GM12874 (cell line): ENCODE measurements at regions not wholly inside any gene's neighbourhood (a gene's known extent, or its start where the extent isn't known, plus 50 kb on each side); places are given as distances from the start of the nearest gene placed in this dataset.

ENCODE experiments used
- TF ChIP-seq, protein P1 (sequence below): IDR thresholded peaks from 2 replicates; pipeline ENCODE4 v1.5.1; 2011; ENCODE audit warnings: low read depth, mild to moderate bottlenecking, control low read depth, low read length, moderate library complexity; ENCODE audit not compliant: insufficient read depth

DNA sequence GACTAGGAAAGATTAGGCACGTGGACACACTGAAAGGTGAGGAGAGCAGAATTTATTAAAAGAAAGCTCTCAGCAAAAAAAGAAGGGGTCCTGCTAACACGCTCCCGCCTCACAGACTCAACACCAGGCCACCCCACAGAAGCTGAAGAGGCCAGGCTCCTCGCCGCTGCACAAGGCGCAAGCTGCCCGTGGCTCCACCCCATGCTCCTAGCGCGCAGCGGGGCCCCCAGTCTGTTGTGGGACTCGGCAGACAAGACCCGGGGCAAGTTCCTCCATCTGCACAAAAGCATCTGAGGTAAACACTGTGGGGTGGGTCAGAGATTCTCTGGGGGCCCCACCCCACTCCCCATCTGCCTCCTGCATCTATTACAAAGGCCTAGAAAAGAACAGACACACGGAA is 1462.4 kb downstream of the EFNB2 start:
- TF ChIP-seq, protein P1, sequence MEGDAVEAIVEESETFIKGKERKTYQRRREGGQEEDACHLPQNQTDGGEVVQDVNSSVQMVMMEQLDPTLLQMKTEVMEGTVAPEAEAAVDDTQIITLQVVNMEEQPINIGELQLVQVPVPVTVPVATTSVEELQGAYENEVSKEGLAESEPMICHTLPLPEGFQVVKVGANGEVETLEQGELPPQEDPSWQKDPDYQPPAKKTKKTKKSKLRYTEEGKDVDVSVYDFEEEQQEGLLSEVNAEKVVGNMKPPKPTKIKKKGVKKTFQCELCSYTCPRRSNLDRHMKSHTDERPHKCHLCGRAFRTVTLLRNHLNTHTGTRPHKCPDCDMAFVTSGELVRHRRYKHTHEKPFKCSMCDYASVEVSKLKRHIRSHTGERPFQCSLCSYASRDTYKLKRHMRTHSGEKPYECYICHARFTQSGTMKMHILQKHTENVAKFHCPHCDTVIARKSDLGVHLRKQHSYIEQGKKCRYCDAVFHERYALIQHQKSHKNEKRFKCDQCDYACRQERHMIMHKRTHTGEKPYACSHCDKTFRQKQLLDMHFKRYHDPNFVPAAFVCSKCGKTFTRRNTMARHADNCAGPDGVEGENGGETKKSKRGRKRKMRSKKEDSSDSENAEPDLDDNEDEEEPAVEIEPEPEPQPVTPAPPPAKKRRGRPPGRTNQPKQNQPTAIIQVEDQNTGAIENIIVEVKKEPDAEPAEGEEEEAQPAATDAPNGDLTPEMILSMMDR = no peak

DNA sequence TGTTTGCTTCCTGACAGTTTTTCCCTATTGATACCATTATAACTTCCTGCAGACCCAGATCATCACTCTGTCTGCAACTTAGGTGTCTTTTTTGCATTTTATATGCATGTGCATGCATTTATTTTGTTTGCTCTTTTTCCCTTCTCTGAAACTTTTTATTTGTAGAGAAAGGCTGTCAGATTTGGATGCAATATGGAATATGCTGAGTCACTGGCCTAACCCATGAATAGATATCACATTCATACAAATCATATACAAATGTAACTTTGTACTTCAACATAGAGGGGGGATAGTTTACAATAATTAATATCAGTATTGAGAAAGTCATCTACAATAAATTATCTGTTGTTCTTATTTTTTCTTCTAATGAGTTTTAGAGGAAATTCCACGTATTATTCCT is 1465.0 kb downstream of the EFNB2 start:
- TF ChIP-seq, protein P1 = no peak

DNA sequence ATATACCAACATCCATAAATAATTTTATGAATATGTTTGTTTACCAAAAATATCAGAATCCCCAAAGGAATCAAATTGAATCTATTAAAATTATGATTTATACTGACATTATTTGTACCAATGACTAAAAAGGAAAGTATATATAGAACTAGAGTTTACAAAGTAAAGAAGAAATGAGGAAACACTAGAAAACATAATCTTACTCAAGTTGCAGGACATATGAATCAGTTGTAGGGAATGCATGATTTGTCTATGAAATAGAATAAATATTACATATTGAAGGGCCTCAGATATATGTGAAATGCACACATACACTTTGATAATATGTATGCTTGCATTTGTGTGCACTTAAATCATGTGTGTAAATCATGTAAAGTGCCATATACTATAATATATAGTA is 1466.4 kb downstream of the EFNB2 start:
- TF ChIP-seq, protein P1 = no peak

DNA sequence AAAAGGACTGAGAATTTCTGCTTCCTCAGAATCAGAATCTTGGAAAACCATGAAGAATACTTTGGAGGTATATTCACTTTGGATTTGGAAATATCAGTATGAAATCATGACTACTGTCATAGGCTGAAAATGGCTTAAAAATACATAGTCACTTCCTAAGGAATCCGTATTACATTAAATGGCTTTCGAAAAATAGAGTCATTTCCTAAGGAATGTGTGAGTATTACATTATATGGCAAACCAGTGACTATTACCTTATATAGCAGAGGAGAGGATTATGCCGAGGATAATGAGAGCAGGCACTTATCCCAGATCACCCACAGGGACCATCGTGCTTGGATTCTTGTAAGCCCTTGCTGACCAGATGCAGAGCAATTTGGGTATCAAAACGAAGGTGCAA is 1471.8 kb downstream of the EFNB2 start:
- TF ChIP-seq, protein P1 = no peak

DNA sequence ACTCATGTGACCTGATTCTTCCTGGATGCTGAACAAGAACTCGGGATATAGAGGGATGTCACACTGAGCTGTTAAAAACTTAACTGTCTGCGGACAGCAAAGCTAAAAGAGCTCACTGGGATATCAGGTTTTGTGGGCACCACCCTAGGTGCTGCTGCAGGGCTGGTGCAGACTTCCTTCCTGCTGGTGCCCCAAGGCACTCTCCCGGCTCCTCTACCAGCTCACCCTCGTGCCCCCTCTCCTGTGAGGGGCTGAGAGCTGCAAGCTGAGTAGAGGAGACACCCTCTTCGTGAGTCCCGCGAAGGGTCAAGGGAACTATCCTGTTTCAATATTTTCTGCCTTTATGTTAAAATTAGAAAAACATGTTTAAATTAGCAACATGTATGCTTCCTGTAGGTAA is 1475.7 kb downstream of the EFNB2 start:
- TF ChIP-seq, protein P1 = no peak

DNA sequence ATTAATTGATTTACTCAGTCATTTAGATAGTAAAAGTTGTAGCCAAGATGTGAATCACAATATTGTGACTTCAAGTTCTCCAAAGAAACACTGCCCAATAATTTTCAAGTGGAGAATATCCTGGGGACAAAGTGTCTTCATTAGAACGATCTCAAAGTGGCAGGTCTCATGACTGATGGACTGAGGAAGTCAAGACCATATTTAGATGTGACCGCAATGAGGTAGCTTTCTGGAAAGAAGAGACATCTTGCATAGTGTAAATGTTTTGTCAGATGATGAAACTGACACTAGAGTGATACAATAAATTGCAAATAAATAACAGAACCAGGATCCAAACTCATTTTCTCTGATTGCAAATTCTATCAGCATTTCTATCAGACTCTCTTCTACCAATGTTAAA is 1476.9 kb downstream of the EFNB2 start:
- TF ChIP-seq, protein P1 = no peak

DNA sequence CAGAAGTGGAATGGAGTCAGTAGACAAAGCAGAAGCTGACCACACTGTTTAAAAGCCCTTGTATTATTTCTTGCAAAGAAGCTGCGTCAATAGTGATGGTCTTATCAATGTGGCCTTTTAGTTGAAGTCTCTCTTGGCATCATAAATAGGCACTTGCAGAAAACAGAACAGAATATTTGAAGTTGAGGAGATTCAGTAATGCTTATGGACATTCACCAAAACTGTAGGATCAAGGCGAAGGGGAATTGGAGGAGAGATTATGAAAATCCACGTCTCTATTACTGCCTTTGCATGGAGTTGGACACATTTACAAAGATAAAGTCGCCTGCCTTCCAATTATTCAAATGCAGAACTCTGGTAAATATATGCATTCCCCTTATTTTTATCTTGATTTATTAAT is 1482.8 kb downstream of the EFNB2 start:
- TF ChIP-seq, protein P1 = no peak

DNA sequence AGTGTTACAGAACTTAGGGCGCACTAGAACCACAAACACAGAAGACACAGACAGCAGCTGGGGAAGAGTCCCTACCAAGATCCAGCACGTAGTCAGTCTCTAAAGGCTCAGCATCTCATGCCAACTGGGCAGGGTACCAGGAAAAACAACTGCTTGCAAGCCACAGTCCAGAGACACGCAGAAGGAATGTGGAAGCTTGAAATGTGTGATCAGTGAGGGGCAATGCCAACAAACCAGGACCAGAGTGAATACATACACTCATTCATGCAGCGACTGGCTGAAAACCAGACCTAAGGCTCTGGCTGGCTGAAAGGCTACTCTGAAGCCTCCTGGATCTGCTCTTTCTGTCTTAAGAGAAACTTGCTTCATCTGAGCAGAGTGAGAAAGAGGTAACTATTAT is 1484.8 kb downstream of the EFNB2 start:
- TF ChIP-seq, protein P1 = no peak
